Colonic mucosa (tissue), 4 donors: ENCODE measurements at regions not wholly inside any gene's neighbourhood (a gene's known extent, or its start where the extent isn't known, plus 50 kb on each side); places are given as distances from the start of the nearest gene placed in this dataset.
"Not testable (repeated sequence)": the region's sequence is repeated elsewhere in the genome, so short reads cannot be mapped to it uniquely, and the experiment has no call there.

Experiments used
- DNase-seq: peaks from one replicate; pipeline ENCODE4 v3.0.0-alpha.2; 2020
- H3K27ac ChIP-seq: fragments of 200-600 bp; one replicate; pipeline ENCODE4 v1.8.0; 2021
- H3K27me3 ChIP-seq: fragments of 200-600 bp; one replicate; pipeline ENCODE4 v1.8.0; 2021
- H3K36me3 ChIP-seq: fragments of 200-600 bp; one replicate; pipeline ENCODE4 v1.8.0; 2021
- H3K4me1 ChIP-seq: fragments of 200-600 bp; one replicate; pipeline ENCODE4 v1.8.0; 2021; ENCODE audit warnings: mild to moderate bottlenecking
- H3K4me3 ChIP-seq: fragments of 200-600 bp; one replicate; pipeline ENCODE4 v1.8.0; 2021
- H3K9ac ChIP-seq, 2 donors: one replicate each; pipeline ENCODE4 v1.7.0; 2013; ENCODE audit warnings: control low read depth in 2 of 2, low read depth in 2 of 2, low read length in 2 of 2
- H3K9me3 ChIP-seq: fragments of 200-600 bp; one replicate; pipeline ENCODE4 v1.8.0; 2021
- intact Hi-C: fragments of 100-400 bp; cut with DNase I; formaldehyde crosslinking; loops from one replicate; pipeline ENCODE4 v1.14.1; 2022
- TF ChIP-seq, protein P1 (sequence below): fragments of 200-600 bp; IDR thresholded peaks from one replicate; pipeline ENCODE4 v1.8.0; 2022; ENCODE audit warnings: antibody characterized with exemption, mild to moderate bottlenecking
- donor health status: healthy.
- donor health status: DM: no; HTN: no; CAD: no.
- donor health status: DM: no; HTN: no; CAD: no.

DNA sequence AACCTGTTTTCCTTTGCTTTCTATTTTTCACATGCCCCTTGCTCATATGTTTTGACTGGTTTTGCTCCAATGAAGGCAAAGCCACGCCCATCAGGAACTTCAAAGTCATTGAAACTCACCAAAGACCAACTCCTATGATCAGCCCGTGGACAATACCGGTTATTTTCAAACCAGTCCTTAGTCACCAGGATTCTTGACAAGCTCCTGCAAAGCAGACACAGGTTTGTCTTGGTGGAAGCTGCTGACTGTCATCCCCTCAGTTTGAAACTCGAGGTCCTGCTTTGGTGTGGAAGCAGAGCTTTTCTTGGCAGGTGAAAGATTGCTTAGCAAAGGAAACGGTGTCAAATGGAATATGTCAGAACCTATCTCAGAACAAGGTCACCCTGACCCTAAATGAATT is 384.7 kb upstream of the CXADR start:
- Histone ChIP-seq H3K27me3 (no peaks in the 10 kb centered on the region), H3K27ac (no peak overlapping the region), H3K4me1 (no peaks in the 10 kb centered on the region), H3K9ac (no peak overlapping the region), H3K4me3 (no peak overlapping the region), H3K9me3 (no peaks in the 10 kb centered on the region), H3K36me3 (no peaks in the 10 kb centered on the region)
- DNase-seq, result no peak
- intact Hi-C loops, result no loop called here
- TF ChIP-seq, protein P1, sequence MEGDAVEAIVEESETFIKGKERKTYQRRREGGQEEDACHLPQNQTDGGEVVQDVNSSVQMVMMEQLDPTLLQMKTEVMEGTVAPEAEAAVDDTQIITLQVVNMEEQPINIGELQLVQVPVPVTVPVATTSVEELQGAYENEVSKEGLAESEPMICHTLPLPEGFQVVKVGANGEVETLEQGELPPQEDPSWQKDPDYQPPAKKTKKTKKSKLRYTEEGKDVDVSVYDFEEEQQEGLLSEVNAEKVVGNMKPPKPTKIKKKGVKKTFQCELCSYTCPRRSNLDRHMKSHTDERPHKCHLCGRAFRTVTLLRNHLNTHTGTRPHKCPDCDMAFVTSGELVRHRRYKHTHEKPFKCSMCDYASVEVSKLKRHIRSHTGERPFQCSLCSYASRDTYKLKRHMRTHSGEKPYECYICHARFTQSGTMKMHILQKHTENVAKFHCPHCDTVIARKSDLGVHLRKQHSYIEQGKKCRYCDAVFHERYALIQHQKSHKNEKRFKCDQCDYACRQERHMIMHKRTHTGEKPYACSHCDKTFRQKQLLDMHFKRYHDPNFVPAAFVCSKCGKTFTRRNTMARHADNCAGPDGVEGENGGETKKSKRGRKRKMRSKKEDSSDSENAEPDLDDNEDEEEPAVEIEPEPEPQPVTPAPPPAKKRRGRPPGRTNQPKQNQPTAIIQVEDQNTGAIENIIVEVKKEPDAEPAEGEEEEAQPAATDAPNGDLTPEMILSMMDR, result no peak

DNA sequence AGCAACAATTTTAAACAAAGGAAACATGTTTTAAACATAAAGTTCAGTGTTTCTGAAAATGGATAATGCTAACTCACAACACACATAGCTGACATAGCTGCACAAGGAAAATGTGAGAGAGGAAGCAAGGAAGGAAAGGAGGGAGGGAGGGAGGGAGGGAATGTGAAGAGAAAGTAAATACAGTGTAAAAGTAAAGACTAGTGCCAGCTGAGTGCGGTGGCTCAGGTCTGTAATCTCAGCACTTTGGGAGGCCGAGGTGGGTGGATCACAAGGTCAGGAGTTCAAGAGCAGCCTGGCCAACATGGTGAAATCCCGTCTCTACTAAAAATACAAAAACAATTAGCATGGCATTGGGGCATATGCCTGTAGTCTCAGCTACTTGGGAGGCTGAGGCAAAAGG is 373.7 kb upstream of the CXADR start:
- H3K36me3 ChIP-seq, H3K9ac ChIP-seq, intact Hi-C loops, H3K27me3 ChIP-seq, H3K27ac ChIP-seq, H3K4me1 ChIP-seq, H3K9me3 ChIP-seq, DNase-seq: not testable (repeated sequence)
- H3K4me3 ChIP-seq, result peak overlapping the region; percentile 30

DNA sequence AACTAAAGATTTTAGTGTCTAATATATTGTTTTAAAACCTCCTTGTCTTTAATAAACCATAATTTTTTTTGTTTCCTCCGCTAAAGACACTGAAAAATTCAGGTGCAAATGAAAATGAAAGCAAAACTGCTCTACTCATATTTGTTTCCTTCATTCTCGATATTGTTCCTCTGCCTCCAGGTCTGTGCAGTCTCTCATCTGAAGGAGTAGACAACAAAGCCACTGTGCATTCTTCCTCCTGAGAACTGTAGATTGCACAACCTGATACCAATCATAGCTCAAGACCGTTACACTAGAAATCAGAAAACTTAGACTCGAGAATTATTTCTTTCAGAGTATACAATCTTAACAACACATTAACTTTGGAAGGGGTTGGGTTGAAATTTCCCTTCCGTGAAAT is 373.1 kb upstream of the CXADR start:
- intact Hi-C loops, result no loop called here

DNA sequence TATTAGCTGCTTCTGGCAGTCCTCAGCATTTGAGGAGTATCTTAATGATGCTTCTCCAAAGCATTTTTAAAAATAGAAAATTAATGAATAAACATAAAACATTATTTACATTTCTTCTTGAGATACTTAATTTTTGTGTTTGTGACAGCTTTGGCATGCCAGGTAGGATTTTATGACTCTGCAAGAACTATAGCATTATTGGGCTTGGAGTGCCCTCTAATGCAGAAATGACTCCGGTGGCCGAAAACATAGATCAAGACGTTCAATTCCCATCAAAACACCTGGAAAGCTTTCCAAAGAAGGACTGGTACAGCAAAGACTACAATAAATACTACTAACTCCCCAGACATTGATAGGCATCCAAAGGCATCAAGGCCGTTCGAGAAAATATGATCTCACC is 366.4 kb upstream of the CXADR start:
- TF ChIP-seq, protein P1, result peak; percentile 20
- H3K4me3 ChIP-seq, result no peak overlapping the region
- H3K27me3 ChIP-seq, result no peaks in the 10 kb centered on the region
- H3K4me1 ChIP-seq, result no peaks in the 10 kb centered on the region
- H3K27ac ChIP-seq, result no peak overlapping the region
- DNase-seq, result no peak
- no peaks in the 10 kb centered on the region for H3K36me3 ChIP-seq
- no peaks in the 10 kb centered on the region for H3K9me3 ChIP-seq
- intact Hi-C loops, result no loop called here
- no peak overlapping the region for H3K9ac ChIP-seq

More for the DNA sequence above, 373.1 kb upstream of the CXADR start:
- H3K27ac ChIP-seq, result no peak overlapping the region
- H3K27me3 ChIP-seq, result no peaks in the 10 kb centered on the region
- H3K9me3 ChIP-seq, result no peaks in the 10 kb centered on the region
- no peak overlapping the region for H3K9ac ChIP-seq
- TF ChIP-seq, protein P1, result no peak
- no peaks in the 10 kb centered on the region for H3K4me1 ChIP-seq
- no peaks in the 10 kb centered on the region for H3K36me3 ChIP-seq
- H3K4me3 ChIP-seq, result peak overlapping the region; percentile 30
- DNase-seq, result no peak

DNA sequence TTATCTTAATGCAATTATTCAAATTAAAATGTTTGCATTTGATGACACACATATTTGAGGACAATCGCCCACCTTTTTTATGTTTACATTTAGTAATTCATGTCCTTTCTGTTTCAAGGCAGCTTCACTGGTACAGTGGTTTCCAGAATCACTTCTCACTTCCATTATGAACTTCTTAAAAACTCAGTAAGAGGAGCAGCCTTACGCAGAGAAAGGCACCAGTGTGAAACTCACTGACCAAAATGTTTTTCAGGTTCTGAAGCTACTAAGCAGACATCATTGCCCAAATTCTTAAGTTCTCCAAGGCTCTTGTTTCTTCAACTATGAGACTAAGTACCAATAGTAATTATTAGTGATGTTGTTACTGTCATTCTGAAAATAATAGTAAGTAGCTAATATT is 353.1 kb upstream of the CXADR start:
- Histone ChIP-seq H3K27ac (no peak overlapping the region), H3K9ac (no peak overlapping the region), H3K4me3 (no peak overlapping the region), H3K36me3 (no peaks in the 10 kb centered on the region), H3K9me3 (no peaks in the 10 kb centered on the region), H3K27me3 (no peaks in the 10 kb centered on the region), H3K4me1 (no peaks in the 10 kb centered on the region)
- DNase-seq, result no peak
- TF ChIP-seq, protein P1, result no peak
- intact Hi-C loops, result no loop called here

DNA sequence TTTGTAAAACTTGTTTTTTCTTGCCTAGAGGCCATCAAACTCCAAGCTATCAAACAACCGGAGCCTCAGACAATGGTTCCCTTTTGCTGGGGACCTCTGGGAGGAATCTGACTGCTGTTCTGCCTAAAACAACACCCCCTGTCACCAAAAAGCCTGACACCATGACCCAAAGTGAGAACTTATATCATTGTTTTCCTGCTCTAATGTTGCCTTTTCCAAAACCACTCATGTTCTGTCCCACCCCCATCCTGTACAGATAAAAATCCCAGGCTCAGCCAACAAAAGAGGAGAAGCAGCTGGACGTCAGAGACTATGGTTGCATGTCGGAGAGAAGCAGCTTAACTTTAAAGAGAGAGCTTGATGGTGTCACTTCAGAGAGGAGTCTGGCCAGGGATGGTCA is 327.2 kb upstream of the CXADR start:
- H3K4me1 ChIP-seq, result no peaks in the 10 kb centered on the region
- no peak for DNase-seq
- no peak overlapping the region for H3K4me3 ChIP-seq
- TF ChIP-seq, protein P1, result no peak
- intact Hi-C loops, result no loop called here
- no peak overlapping the region for H3K9ac ChIP-seq
- no peaks in the 10 kb centered on the region for H3K36me3 ChIP-seq
- no peaks in the 10 kb centered on the region for H3K27me3 ChIP-seq
- H3K27ac ChIP-seq, result no peak overlapping the region
- H3K9me3 ChIP-seq, result no peaks in the 10 kb centered on the region
